GM23338 (cell line): ENCODE measurements at regions not wholly inside any gene's neighbourhood (a gene's known extent, or its start where the extent isn't known, plus 50 kb on each side); places are given as distances from the start of the nearest gene placed in this dataset.
A peak's percentile ranks its signal among the peaks of the same experiment; 100 is the strongest.

Source experiments
- ATAC-seq: fragments of 200-7000 bp; cut with Tn5 transposase; 3 replicates; pipeline ENCODE4 v1.9.1; 2020
- DNase-seq: peaks from one replicate; pipeline ENCODE4 v3.0.0-alpha.2; 2015; ENCODE audit warnings: low spot score
- H2AFZ ChIP-seq: fragments of 200-600 bp; sonication (generic); 2 replicates; pipeline ENCODE4 v1.8.0; 2016; ENCODE audit warnings: antibody characterized with exemption, mild to moderate bottlenecking, moderate library complexity
- H3F3A ChIP-seq: fragments of 200-600 bp; sonication (generic); replicated peaks from 2 replicates; pipeline ENCODE4 v1.8.0; 2017; ENCODE audit warnings: antibody characterized with exemption, mixed run types, low read depth
- H3K27ac ChIP-seq: fragments of 200-600 bp; sonication (generic); 2 replicates; pipeline ENCODE4 v1.6.1; 2016; ENCODE audit warnings: low read depth
- H3K27me3 ChIP-seq: fragments of 200-600 bp; sonication (generic); 2 replicates; pipeline ENCODE4 v1.8.0; 2016; ENCODE audit warnings: mild to moderate bottlenecking, mixed run types, moderate library complexity; ENCODE audit not compliant: insufficient read depth
- H3K36me3 ChIP-seq: fragments of 200-600 bp; sonication (generic); 2 replicates; pipeline ENCODE4 v1.8.0; 2016; ENCODE audit warnings: mild to moderate bottlenecking; ENCODE audit not compliant: insufficient read depth
- H3K4me1 ChIP-seq: fragments of 200-600 bp; sonication (generic); 2 replicates; pipeline ENCODE4 v1.8.0; 2016; ENCODE audit warnings: mild to moderate bottlenecking, moderate library complexity; ENCODE audit not compliant: insufficient read depth
- H3K4me2 ChIP-seq: fragments of 200-600 bp; sonication (generic); 2 replicates; pipeline ENCODE4 v1.7.1; 2017; ENCODE audit warnings: mixed run types
- H3K4me3 ChIP-seq: fragments of 200-600 bp; sonication (generic); 2 replicates; pipeline ENCODE4 v1.6.1; 2016; ENCODE audit warnings: mixed run types
- H3K79me2 ChIP-seq: fragments of 200-600 bp; sonication (generic); replicated peaks from 2 replicates; pipeline ENCODE4 v1.8.0; 2017; ENCODE audit warnings: mild to moderate bottlenecking; ENCODE audit not compliant: insufficient read depth
- H3K9me2 ChIP-seq: fragments of 200-600 bp; sonication (generic); 2 replicates; pipeline ENCODE4 v1.8.0; 2017; ENCODE audit not compliant: insufficient read depth
- H4K20me1 ChIP-seq: fragments of 200-600 bp; sonication (generic); replicated peaks from 2 replicates; pipeline ENCODE4 v1.8.0; 2017; ENCODE audit warnings: mild to moderate bottlenecking; ENCODE audit not compliant: insufficient read depth
- H3K27ac Mint-ChIP-seq: 2 replicates; pipeline ENCODE4 v1.8.0; 2020; ENCODE audit warnings: inconsistent platforms, mild to moderate bottlenecking, moderate library complexity, mixed read lengths
- H3K27me3 Mint-ChIP-seq: 3 replicates; pipeline ENCODE4 v1.8.0; 2022; ENCODE audit warnings: low read depth, mild to moderate bottlenecking, moderate library complexity, mixed read lengths, inconsistent platforms; ENCODE audit not compliant: insufficient read depth, poor library complexity
- H3K36me3 Mint-ChIP-seq: 3 replicates; pipeline ENCODE4 v1.8.0; 2021; ENCODE audit warnings: low read depth, mild to moderate bottlenecking, inconsistent platforms, moderate library complexity, mixed read lengths
- H3K4me1 Mint-ChIP-seq: 3 replicates; pipeline ENCODE4 v1.8.0; 2020; ENCODE audit warnings: mild to moderate bottlenecking, inconsistent platforms, mixed read lengths
- H3K4me3 Mint-ChIP-seq: 3 replicates; pipeline ENCODE4 v1.8.0; 2021; ENCODE audit warnings: moderate library complexity, mild to moderate bottlenecking, inconsistent platforms, mixed read lengths
- H3K9me3 Mint-ChIP-seq: 3 replicates; pipeline ENCODE4 v1.8.0; 2020; ENCODE audit warnings: moderate library complexity, mild to moderate bottlenecking, inconsistent platforms, mixed read lengths
- CREB1 ChIP-seq: fragments of 250-450 bp; sonication (Bioruptor Pico); IDR thresholded peaks from 2 replicates; pipeline ENCODE4 v1.5.0; 2020; ENCODE audit warnings: low read depth, mild to moderate bottlenecking, moderate library complexity
- ETS1 ChIP-seq: IDR thresholded peaks from 2 replicates; pipeline ENCODE4 v1.6.1; 2016; ENCODE audit warnings: antibody characterized with exemption
- EZH2 ChIP-seq: fragments of 200-600 bp; sonication (generic); IDR thresholded peaks from one replicate; pipeline ENCODE4 v1.8.0; 2017; ENCODE audit warnings: antibody characterized with exemption, mild to moderate bottlenecking, low read depth; ENCODE audit not compliant: unreplicated experiment
- JUNB ChIP-seq: IDR thresholded peaks from one replicate; pipeline ENCODE4 v1.6.1; 2016; ENCODE audit warnings: antibody characterized with exemption; ENCODE audit not compliant: unreplicated experiment
- NANOG ChIP-seq: IDR thresholded peaks from 2 replicates; pipeline ENCODE4 v1.6.1; 2016; ENCODE audit warnings: antibody characterized with exemption, borderline replicate concordance
- POLR2AphosphoS5 ChIP-seq: IDR thresholded peaks from 2 replicates; pipeline ENCODE4 v1.6.1; 2016; ENCODE audit warnings: antibody characterized with exemption, low read depth
- REST ChIP-seq: IDR thresholded peaks from one replicate; pipeline ENCODE4 v1.6.1; 2018; ENCODE audit warnings: antibody characterized with exemption; ENCODE audit not compliant: unreplicated experiment
- ZNF331 ChIP-seq: fragments of 250-450 bp; sonication (Bioruptor Pico); IDR thresholded peaks from 2 replicates; pipeline ENCODE4 v1.5.0; 2020; ENCODE audit warnings: low read depth, mild to moderate bottlenecking, moderate library complexity
- ZNF462 ChIP-seq: fragments of 250-450 bp; sonication (Bioruptor Pico); IDR thresholded peaks from 2 replicates; pipeline ENCODE4 v1.5.0; 2020; ENCODE audit warnings: mild to moderate bottlenecking, moderate library complexity

GRCh38 chr1:217091561-217091960, 368.3 kb upstream of the ESRRG start:
- peaks cover 35% of the 10 kb centered on the region for H3K27me3 Mint-ChIP-seq
- Histone ChIP-seq H3K27me3 (peaks cover 65% of the 10 kb centered on the region), H3K79me2 (no peaks in the 10 kb centered on the region), H3K4me2 (no peak overlapping the region), H3K9me2 (no peaks in the 10 kb centered on the region), H3K27ac (no peak overlapping the region), H4K20me1 (peaks cover 5% of the 10 kb centered on the region; the same call in 1 of the 2 replicates), H3F3A (no peaks in the 10 kb centered on the region), H2AFZ (no peak overlapping the region), H3K36me3 (no peaks in the 10 kb centered on the region), H3K4me1 (peaks cover 28% of the 10 kb centered on the region), H3K4me3 (no peak overlapping the region)
- H3K4me1 Mint-ChIP-seq, result peaks cover 29% of the 10 kb centered on the region
- H3K4me3 Mint-ChIP-seq, result no peak overlapping the region
- H3K27ac Mint-ChIP-seq, result no peak overlapping the region
- TF ChIP-seq ETS1, result no peak
- TF ChIP-seq ZNF331 (CRISPR knock-in tag), result no peak
- TF ChIP-seq CREB1 (CRISPR knock-in tag), result no peak
- TF ChIP-seq JUNB, result no peak
- TF ChIP-seq EZH2, result no peak
- TF ChIP-seq REST, result no peak
- no peak for TF ChIP-seq POLR2AphosphoS5
- TF ChIP-seq NANOG, result no peak
- no peaks in the 10 kb centered on the region for H3K9me3 Mint-ChIP-seq
- no peak for ATAC-seq
- DNase-seq, result no peak
- H3K36me3 Mint-ChIP-seq, result no peaks in the 10 kb centered on the region

- no peak; the same call in 2 of the 3 replicates for ATAC-seq
- Mint-ChIP-seq H3K36me3 (no peaks in the 10 kb centered on the region), H3K27ac (no peak overlapping the region), H3K4me1 (peaks cover 29% of the 10 kb centered on the region), H3K9me3 (no peaks in the 10 kb centered on the region), H3K4me3 (peak overlapping the region; percentile 88), H3K27me3 (peaks cover 36% of the 10 kb centered on the region)
- Histone ChIP-seq H3K4me3 (peak overlapping the region; percentile 65), H3K27me3 (peaks cover 76% of the 10 kb centered on the region), H2AFZ (peak overlapping the region; percentile 77), H4K20me1 (peaks cover 5% of the 10 kb centered on the region; the same call in 1 of the 2 replicates), H3F3A (no peaks in the 10 kb centered on the region), H3K4me2 (peak overlapping the region; percentile 88), H3K9me2 (no peaks in the 10 kb centered on the region), H3K79me2 (no peaks in the 10 kb centered on the region), H3K27ac (no peak overlapping the region), H3K4me1 (peaks cover 29% of the 10 kb centered on the region), H3K36me3 (no peaks in the 10 kb centered on the region)
- peak; percentile 17 for DNase-seq
- TF ChIP-seq JUNB (no peak), ZNF462 (no peak), POLR2AphosphoS5 (no peak)
Observed at GRCh38 chr1:217090060-217090911, 367.1 kb upstream of the ESRRG start.
